ENCODE measurements at regions not wholly inside any gene's neighbourhood (a gene's known extent, or its start where the extent isn't known, plus 50 kb on each side); places are given as distances from the start of the nearest gene placed in this dataset.

- no peaks in the 10 kb centered on the region for H3K79me2 ChIP-seq (ENCODE audit: insufficient read depth, low read length)
- no peak overlapping the region for H2AFZ ChIP-seq (ENCODE audit: low read length)
- no peaks in the 10 kb centered on the region; a peak in 1 of 5 replicates for H3K27me3 ChIP-seq (ENCODE audit: control insufficient read depth in 1 of 2, insufficient read depth in 2 of 2, low read length in 2 of 2)
- ChIA-PET POLR2A (no interaction called here), CTCF (ENCODE audit: low intra/inter-chr PET ratio, low total read pairs) (no interaction called here)
- ATAC-seq (no peak), DNase-seq (ENCODE audit: low spot score) (no peak), FAIRE-seq (no peak)
- H3K36me3 ChIP-seq (replicated peaks in 1 of 2; ENCODE audit: control insufficient read depth in 1 of 2, insufficient read depth in 2 of 2, low read length in 2 of 2), result no peaks in the 10 kb centered on the region
- 14% methylated on average over 1 of the region's 1 CpG for WGBS (ENCODE audit: low lambda C conversion rate)
- no peaks in the 10 kb centered on the region for H3K9me3 ChIP-seq (ENCODE audit: low read length)
- H3K4me3 ChIP-seq (replicated peaks in 1 of 3; ENCODE audit: insufficient read depth in 1 of 3, low read depth in 2 of 3, low read length in 3 of 3), result no peak overlapping the region
- in situ Hi-C loops (cut with HindIII; ENCODE audit: extremely low pct_ligation_motif_present, low pct_unique_long_range_greater_than_20kb) (no loop called here), intact Hi-C loops (cut with micrococcal nuclease; ENCODE audit: unreplicated experiment) (no loop called here)
- no TSS peak for BruUV-seq (replicated peaks)
- H3K9ac ChIP-seq (ENCODE audit: insufficient read depth, low read depth, low read length), result no peak overlapping the region
- H3K4me2 ChIP-seq (ENCODE audit: low read depth, low read length), result no peak overlapping the region
- no peak overlapping the region for H3K27ac ChIP-seq (ENCODE audit: extremely low read length, insufficient read depth, low read length)
- TF ChIP-seq ZNF468 (CRISPR knock-in tag; IDR thresholded peaks at IDR 0.05) (no peak), ZBTB37 (CRISPR knock-in tag; IDR thresholded peaks at IDR 0.05) (no peak), ATAD3A (CRISPR knock-in tag; IDR thresholded peaks at IDR 0.05) (no peak), ARID5B (CRISPR knock-in tag; IDR thresholded peaks at IDR 0.05) (no peak), RBM22 (optimal IDR thresholded peaks at IDR 0.05; ENCODE audit: low read length) (no peak), ZNF276 (CRISPR knock-in tag; IDR thresholded peaks at IDR 0.05; ENCODE audit: low read depth) (no peak), SMAD1 (CRISPR knock-in tag; IDR thresholded peaks at IDR 0.05; ENCODE audit: borderline replicate concordance, low read depth) (no peak), GATAD1 (CRISPR knock-in tag; IDR thresholded peaks at IDR 0.05) (no peak)
- H4K20me1 ChIP-seq (ENCODE audit: insufficient read depth, low read length), result no peaks in the 10 kb centered on the region
- H3K4me1 ChIP-seq (ENCODE audit: insufficient read depth, low read length), result peaks cover 8% of the 10 kb centered on the region; the same call in 1 of the 2 replicates
Observed at GRCh38 chr6:146892283-146892612, 293.5 kb downstream of the ADGB start.
